ENCODE measurements at regions not wholly inside any gene's neighbourhood (a gene's known extent, or its start where the extent isn't known, plus 50 kb on each side); places are given as distances from the start of the nearest gene placed in this dataset.

- Histone ChIP-seq H4K8ac (replicated peaks; ENCODE audit: insufficient read length, low read depth, low read length) (no peak overlapping the region), H3K9me3 (ENCODE audit: control insufficient read depth, low read depth, low read length) (no peaks in the 10 kb centered on the region), H3K23ac (ENCODE audit: insufficient read length, low read depth, low read length) (no peak overlapping the region), H3K27me3 (ENCODE audit: insufficient read depth, low read length) (no peaks in the 10 kb centered on the region), H2BK15ac (ENCODE audit: low read depth, low read length) (no peak overlapping the region), H3K4me1 (ENCODE audit: insufficient read depth, low read length) (no peaks in the 10 kb centered on the region), H3K9ac (ENCODE audit: extremely low read depth, insufficient read length, low read length) (no peak overlapping the region), H3K4ac (ENCODE audit: low read depth, low read length) (no peak overlapping the region), H4K5ac (ENCODE audit: insufficient read length, low read depth, low read length) (no peak overlapping the region), H4K20me1 (ENCODE audit: control insufficient read depth, insufficient read depth, insufficient read length) (no peaks in the 10 kb centered on the region), H3K79me1 (ENCODE audit: insufficient read depth, low read depth, low read length, poor library complexity, severe bottlenecking) (no peaks in the 10 kb centered on the region), H3K23me2 (ENCODE audit: insufficient read length, low read depth, low read length, poor library complexity, severe bottlenecking) (no peaks in the 10 kb centered on the region), H2AK5ac (ENCODE audit: insufficient read length, low read length) (no peak overlapping the region), H2BK20ac (ENCODE audit: low read depth, low read length, poor library complexity, severe bottlenecking) (no peak overlapping the region), H2BK5ac (ENCODE audit: insufficient read length, low read length) (no peak overlapping the region), H3K14ac (ENCODE audit: insufficient read depth, low read length) (no peak overlapping the region), H3K79me2 (ENCODE audit: insufficient read depth, low read length) (no peaks in the 10 kb centered on the region), H2BK120ac (ENCODE audit: low read depth, low read length, poor library complexity, severe bottlenecking) (no peak overlapping the region), H3K56ac (ENCODE audit: insufficient read length, low read depth, low read length) (no peak overlapping the region), H3T11ph (ENCODE audit: low read length) (no peak overlapping the region), H2AFZ (ENCODE audit: low read length) (no peak overlapping the region), H2BK12ac (ENCODE audit: insufficient read length, low read depth, low read length) (no peak overlapping the region), H4K91ac (ENCODE audit: insufficient read length, low read depth, low read length) (no peak overlapping the region), H3K18ac (ENCODE audit: insufficient read length, low read depth, low read length) (no peak overlapping the region), H3K4me2 (ENCODE audit: insufficient read depth, insufficient read length, low read length) (no peak overlapping the region), H3K27ac (ENCODE audit: insufficient read length, low read depth, low read length) (no peak overlapping the region)
- no peaks in the 10 kb centered on the region for H3K36me3 Mint-ChIP-seq (ENCODE audit: insufficient read depth in 1 of 3, low read depth in 3 of 3)
- no peak overlapping the region for H3K27ac Mint-ChIP-seq
- DNase-seq, result no peak
- peaks cover 8% of the 10 kb centered on the region for H3K27me3 Mint-ChIP-seq (ENCODE audit: low read depth)
- no peaks in the 10 kb centered on the region for H3K9me3 Mint-ChIP-seq
- TF ChIP-seq CTCF (conservative IDR thresholded peaks at IDR 0.05), result no peak
- WGBS (ENCODE audit: extremely low coverage, insufficient read length, low lambda C conversion rate), result no CpG with 5 or more reads among the region's 4 CpGs
- H3K4me3 Mint-ChIP-seq, result no peak overlapping the region
- H3K4me1 Mint-ChIP-seq, result peaks cover 4 to 6% of the 10 kb centered on the region in 2 experiments; a peak in 2 of 4 replicates
These were observed 59.7 kb upstream of the PSEN2 start for GRCh38 chr1:226810681-226811080.

All from H9 (cell line).